CD8-positive, alpha-beta memory T cell (primary cell): ENCODE measurements at regions not wholly inside any gene's neighbourhood (a gene's known extent, or its start where the extent isn't known, plus 50 kb on each side); places are given as distances from the start of the nearest gene placed in this dataset.

Experiments
- CTCF ChIA-PET: fragments of 350-600 bp; sonication (Branson Sonifier 250); formaldehyde crosslinking; loops from one replicate; lab custom pipeline; 2021; ENCODE audit warnings: antibody characterized with exemption; lab: Charles Lee
- POLR2A ChIA-PET: fragments of 350-600 bp; sonication (Branson Sonifier 250); formaldehyde crosslinking; loops from one replicate; lab custom pipeline; 2021; ENCODE audit warnings: antibody characterized with exemption; lab: Charles Lee
- DNase-seq, 5 donors: peaks; one replicate each; pipeline versions ENCODE4 v3.0.0 to v3.0.0-alpha.2; 2020 to 2022; ENCODE audit warnings: mixed read lengths in 1 of 5
- H3K27ac ChIP-seq: one replicate; pipeline ENCODE4 v1.7.0; 2013; ENCODE audit warnings: low read depth, mild to moderate bottlenecking, low read length, moderate library complexity
- H3K27me3 ChIP-seq: 2 replicates; pipeline ENCODE4 v1.7.0; 2013; ENCODE audit warnings: low read length, mild to moderate bottlenecking; ENCODE audit not compliant: insufficient read depth, poor library complexity, severe bottlenecking
- H3K36me3 ChIP-seq: 2 replicates; pipeline ENCODE4 v1.7.0; 2013; ENCODE audit warnings: mild to moderate bottlenecking, low read length, moderate library complexity; ENCODE audit not compliant: insufficient read depth
- H3K4me1 ChIP-seq: 2 replicates; pipeline ENCODE4 v1.7.0; 2013; ENCODE audit warnings: mild to moderate bottlenecking, low read length, moderate library complexity; ENCODE audit not compliant: insufficient read depth
- H3K4me3 ChIP-seq: 2 replicates; pipeline ENCODE4 v1.7.0; 2013; ENCODE audit warnings: mild to moderate bottlenecking, low read length
- H3K9me3 ChIP-seq: 2 replicates; pipeline ENCODE4 v1.7.0; 2013; ENCODE audit warnings: mild to moderate bottlenecking, low read length
- H3K27ac Mint-ChIP-seq, 8 donors: one replicate each; pipeline ENCODE4 v1.8.0; 2020 to 2021; ENCODE audit warnings: mixed read lengths in 8 of 8, mild to moderate bottlenecking in 6 of 8, inconsistent platforms in 3 of 8, moderate library complexity in 3 of 8
- H3K27me3 Mint-ChIP-seq, 2 donors: one replicate each; pipeline ENCODE4 v1.8.0; 2020 to 2021; ENCODE audit warnings: mixed read lengths in 2 of 2, mild to moderate bottlenecking in 1 of 2, moderate library complexity in 1 of 2
- H3K36me3 Mint-ChIP-seq, 3 donors: one replicate each; pipeline ENCODE4 v1.8.0; 2020 to 2021; ENCODE audit warnings: mixed read lengths in 3 of 3, inconsistent platforms in 1 of 3, mild to moderate bottlenecking in 1 of 3
- H3K4me1 Mint-ChIP-seq, 3 donors: one replicate each; pipeline ENCODE4 v1.8.0; 2020 to 2021; ENCODE audit warnings: mixed read lengths in 3 of 3, inconsistent platforms in 1 of 3, mild to moderate bottlenecking in 1 of 3
- H3K4me3 Mint-ChIP-seq, 7 donors: one replicate each; pipeline ENCODE4 v1.8.0; 2020 to 2021; ENCODE audit warnings: mixed read lengths in 7 of 7, mild to moderate bottlenecking in 6 of 7, moderate library complexity in 4 of 7, inconsistent platforms in 2 of 7
- H3K9me3 Mint-ChIP-seq, 5 donors: one replicate each; pipeline ENCODE4 v1.8.0; 2020 to 2022; ENCODE audit warnings: mixed read lengths in 5 of 5, mild to moderate bottlenecking in 3 of 5, moderate library complexity in 2 of 5, inconsistent platforms in 1 of 5

- Mint-ChIP-seq H3K27ac (no peak overlapping the region), H3K4me1 (peaks cover 5 to 11% (median 10%) of the 10 kb centered on the region in 3 donors), H3K27me3 (peaks cover 8 to 40% of the 10 kb centered on the region in 2 donors), H3K4me3 (no peak overlapping the region), H3K36me3 (no peaks in the 10 kb centered on the region), H3K9me3 (peaks cover 0 to 1% (median 0%) of the 10 kb centered on the region in 5 donors)
- Histone ChIP-seq H3K4me1 (no peaks in the 10 kb centered on the region), H3K27ac (no peak overlapping the region), H3K36me3 (no peaks in the 10 kb centered on the region), H3K4me3 (no peak overlapping the region), H3K9me3 (no peaks in the 10 kb centered on the region), H3K27me3 (no peaks in the 10 kb centered on the region)
- POLR2A ChIA-PET: no interaction called here
- no peak for DNase-seq
- CTCF ChIA-PET: no interaction called here
Measured at GRCh38 chr1:36702963-36703362, 220.2 kb upstream of the CSF3R start.

- peaks cover 0 to 1% (median 0%) of the 10 kb centered on the region in 5 donors for H3K9me3 Mint-ChIP-seq
- CTCF ChIA-PET: no interaction called here
- H3K27ac ChIP-seq: no peak overlapping the region
Measured at GRCh38 chr1:36699113-36699911, 216.6 kb upstream of the CSF3R start.

GRCh38 chr1:36697836-36698605 is 215.3 kb upstream of the CSF3R start:
- H3K4me3 Mint-ChIP-seq: no peak overlapping the region
- no peaks in the 10 kb centered on the region for H3K27me3 ChIP-seq
- H3K9me3 Mint-ChIP-seq: peaks cover 0 to 1% (median 0%) of the 10 kb centered on the region in 5 donors
- no peaks in the 10 kb centered on the region for H3K36me3 Mint-ChIP-seq
- CTCF ChIA-PET: no interaction called here
- H3K4me1 ChIP-seq: no peaks in the 10 kb centered on the region
- no peak overlapping the region for H3K4me3 ChIP-seq
- H3K9me3 ChIP-seq: no peaks in the 10 kb centered on the region
- no peaks in the 10 kb centered on the region for H3K36me3 ChIP-seq
- H3K27ac ChIP-seq: no peak overlapping the region
- no peak overlapping the region for H3K27ac Mint-ChIP-seq
- POLR2A ChIA-PET: no interaction called here
- DNase-seq: no peak
- H3K27me3 Mint-ChIP-seq: peaks cover 4 to 35% of the 10 kb centered on the region in 2 donors
- no peaks in the 10 kb centered on the region for H3K4me1 Mint-ChIP-seq

More at GRCh38 chr1:36699113-36699911, 216.6 kb upstream of the CSF3R start:
- Mint-ChIP-seq H3K27ac (no peak overlapping the region), H3K4me1 (peaks cover 5 to 11% (median 10%) of the 10 kb centered on the region in 3 donors), H3K4me3 (no peak overlapping the region), H3K36me3 (no peaks in the 10 kb centered on the region), H3K27me3 (peaks cover 2 to 37% of the 10 kb centered on the region in 2 donors)
- Histone ChIP-seq H3K36me3 (no peaks in the 10 kb centered on the region), H3K27me3 (no peaks in the 10 kb centered on the region), H3K9me3 (no peaks in the 10 kb centered on the region), H3K4me3 (no peak overlapping the region), H3K4me1 (no peaks in the 10 kb centered on the region)
- POLR2A ChIA-PET: no interaction called here
- DNase-seq: no peak

GRCh38 chr1:36696261-36696940 is 213.7 kb upstream of the CSF3R start:
- POLR2A ChIA-PET: interaction anchor here (0.7 kb wide), 1 partner anchor 22 kb away, joined by 3 read pairs; no protein-coding TSS in a partner anchor

GRCh38 chr1:36693603-36694002 is 210.9 kb upstream of the CSF3R start:
- no peak overlapping the region for H3K4me3 ChIP-seq
- H3K27me3 ChIP-seq: no peaks in the 10 kb centered on the region
- Mint-ChIP-seq H3K27ac (no peak overlapping the region), H3K4me3 (no peak overlapping the region), H3K27me3 (peaks cover 5 to 24% of the 10 kb centered on the region in 2 donors), H3K4me1 (no peaks in the 10 kb centered on the region), H3K9me3 (no peaks in the 10 kb centered on the region), H3K36me3 (no peaks in the 10 kb centered on the region)
- no peaks in the 10 kb centered on the region for H3K36me3 ChIP-seq
- ChIA-PET CTCF (no interaction called here), POLR2A (no interaction called here)
- H3K27ac ChIP-seq: no peak overlapping the region
- no peaks in the 10 kb centered on the region for H3K4me1 ChIP-seq
- H3K9me3 ChIP-seq: no peaks in the 10 kb centered on the region
- no peak for DNase-seq

More at GRCh38 chr1:36696261-36696940, 213.7 kb upstream of the CSF3R start:
- Histone ChIP-seq H3K27ac (no peak overlapping the region), H3K4me3 (no peak overlapping the region), H3K9me3 (no peaks in the 10 kb centered on the region), H3K27me3 (no peaks in the 10 kb centered on the region), H3K4me1 (no peaks in the 10 kb centered on the region), H3K36me3 (no peaks in the 10 kb centered on the region)
- CTCF ChIA-PET: no interaction called here
- no peaks in the 10 kb centered on the region for H3K9me3 Mint-ChIP-seq
- no peak overlapping the region for H3K4me3 Mint-ChIP-seq
- no peaks in the 10 kb centered on the region for H3K4me1 Mint-ChIP-seq
- H3K36me3 Mint-ChIP-seq: no peaks in the 10 kb centered on the region
- H3K27me3 Mint-ChIP-seq: peaks cover 7 to 30% of the 10 kb centered on the region in 2 donors
- no peak for DNase-seq
- H3K27ac Mint-ChIP-seq: no peak overlapping the region

- H3K4me3 Mint-ChIP-seq: no peak overlapping the region
- H3K4me3 ChIP-seq: no peak overlapping the region
- H3K4me1 ChIP-seq: no peaks in the 10 kb centered on the region
- ChIA-PET POLR2A (no interaction called here), CTCF (no interaction called here)
- H3K27me3 ChIP-seq: no peaks in the 10 kb centered on the region
- no peaks in the 10 kb centered on the region for H3K9me3 Mint-ChIP-seq
- no peaks in the 10 kb centered on the region for H3K4me1 Mint-ChIP-seq
- no peaks in the 10 kb centered on the region for H3K36me3 ChIP-seq
- no peak overlapping the region for H3K27ac Mint-ChIP-seq
- H3K9me3 ChIP-seq: no peaks in the 10 kb centered on the region
- no peak for DNase-seq
- H3K36me3 Mint-ChIP-seq: no peaks in the 10 kb centered on the region
- H3K27ac ChIP-seq: no peak overlapping the region
- H3K27me3 Mint-ChIP-seq: peaks cover 5 to 25% of the 10 kb centered on the region in 2 donors
Measured at GRCh38 chr1:36693161-36693525, 210.4 kb upstream of the CSF3R start.

- ChIA-PET POLR2A (no interaction called here), CTCF (no interaction called here)
- no peaks in the 10 kb centered on the region for H3K9me3 ChIP-seq
- H3K4me1 ChIP-seq: no peaks in the 10 kb centered on the region
- Mint-ChIP-seq H3K27ac (no peak overlapping the region), H3K36me3 (no peaks in the 10 kb centered on the region), H3K4me1 (no peaks in the 10 kb centered on the region), H3K27me3 (peaks cover 7 to 30% of the 10 kb centered on the region in 2 donors), H3K4me3 (no peak overlapping the region), H3K9me3 (no peaks in the 10 kb centered on the region)
- peaks cover 2% of the 10 kb centered on the region for H3K27me3 ChIP-seq
- no peak for DNase-seq
- H3K4me3 ChIP-seq: no peak overlapping the region
- no peaks in the 10 kb centered on the region for H3K36me3 ChIP-seq
- H3K27ac ChIP-seq: no peak overlapping the region
Measured at GRCh38 chr1:36692465-36693160, 209.9 kb upstream of the CSF3R start.
